H1 (cell line): ENCODE measurements at regions not wholly inside any gene's neighbourhood (a gene's known extent, or its start where the extent isn't known, plus 50 kb on each side); places are given as distances from the start of the nearest gene placed in this dataset.

ENCODE experiments used
- CTCF ChIA-PET: fragments of 300-600 bp; sonication (Branson Sonifier 250); formaldehyde crosslinking; loops from one replicate; lab custom pipeline; 2021; ENCODE audit not compliant: partially characterized antibody; lab: Charles Lee
- POLR2A ChIA-PET: fragments of 300-600 bp; sonication (Branson Sonifier 250); formaldehyde crosslinking; loops from one replicate; lab custom pipeline; 2021; ENCODE audit warnings: inconsistent platforms; ENCODE audit not compliant: partially characterized antibody; lab: Charles Lee
- DNase-seq, 2 experiments: peaks; one replicate each; pipeline versions ENCODE4 v3.0.0 to v3.0.0-alpha.2; 2010 to 2022; ENCODE audit warnings: low spot score in 2 of 2, low read depth in 1 of 2, mixed read lengths in 1 of 2
- FAIRE-seq: peaks from 2 replicates; lab custom pipeline; 2011; peaks lifted over from hg19 to GRCh38; lab: Jason Lieb, UNC
- H2AFZ ChIP-seq: 2 replicates; pipeline ENCODE4 v1.8.1; 2012; ENCODE audit warnings: low read length, inconsistent platforms
- H2AK5ac ChIP-seq: 2 replicates; pipeline ENCODE4 v1.6.1; 2013; ENCODE audit warnings: low read depth, low read length
- H2BK120ac ChIP-seq: replicated peaks from 2 replicates; pipeline ENCODE3; 2013; ENCODE audit warnings: low read depth, low read length, inconsistent platforms
- H2BK12ac ChIP-seq: 2 replicates; pipeline ENCODE4 v1.6.1; 2013; ENCODE audit warnings: low read depth, low read length
- H2BK15ac ChIP-seq: 2 replicates; pipeline ENCODE4 v1.6.1; 2013; ENCODE audit warnings: low read length
- H2BK20ac ChIP-seq: 2 replicates; pipeline ENCODE4 v1.6.1; 2013; ENCODE audit warnings: low read length
- H2BK5ac ChIP-seq: 2 replicates; pipeline ENCODE4 v1.6.1; 2013; ENCODE audit warnings: low read depth, low read length
- H3K14ac ChIP-seq: 2 replicates; pipeline ENCODE4 v1.6.1; 2013; ENCODE audit warnings: inconsistent platforms; ENCODE audit not compliant: insufficient read length
- H3K18ac ChIP-seq: 2 replicates; pipeline ENCODE4 v1.6.1; 2013; ENCODE audit warnings: low read length; ENCODE audit errors: extremely low read depth
- H3K23ac ChIP-seq: 2 replicates; pipeline ENCODE4 v1.6.1; 2013; ENCODE audit warnings: inconsistent platforms; ENCODE audit not compliant: insufficient read length
- H3K23me2 ChIP-seq: 2 replicates; pipeline ENCODE4 v1.6.1; 2013; ENCODE audit warnings: low read depth, low read length
- H3K27ac ChIP-seq: 2 replicates; pipeline ENCODE4 v1.6.1; 2011; ENCODE audit warnings: low read depth, low read length, inconsistent platforms
- H3K27me3 ChIP-seq, 4 experiments: replicated peaks in 1 of 4; 1 replicate in 1 of 4; 2 replicates in 3 of 4; pipeline versions ENCODE4 v1.6.1 to v1.8.1; 2011 to 2013; ENCODE audit warnings: low read length in 3 of 4, mild to moderate bottlenecking in 3 of 4, inconsistent platforms in 2 of 4, mixed read lengths in 2 of 4, moderate library complexity in 1 of 4; ENCODE audit not compliant: control insufficient read depth in 3 of 4, insufficient read depth in 3 of 4; ENCODE audit errors: extremely low read depth in 1 of 4
- H3K36me3 ChIP-seq, 4 experiments: 2 replicates each; pipeline versions ENCODE4 v1.6.1 to v1.8.1; 2011 to 2013; ENCODE audit warnings: mild to moderate bottlenecking in 4 of 4, low read length in 3 of 4, moderate library complexity in 2 of 4, control low read depth in 1 of 4, inconsistent platforms in 1 of 4; ENCODE audit not compliant: insufficient read depth in 4 of 4, control insufficient read depth in 2 of 4
- H3K4ac ChIP-seq: replicated peaks from 2 replicates; pipeline ENCODE3; 2013; ENCODE audit warnings: low read length, low read depth, mixed read lengths, inconsistent platforms; ENCODE audit not compliant: insufficient read length
- H3K4me1 ChIP-seq, 4 experiments: replicated peaks in 1 of 4; 1 replicate in 1 of 4; 2 replicates in 3 of 4; pipeline versions ENCODE4 v1.6.1 to v1.8.1; 2011 to 2013; ENCODE audit warnings: low read length in 3 of 4, inconsistent platforms in 2 of 4, mixed read lengths in 1 of 4; ENCODE audit not compliant: insufficient read depth in 4 of 4, control insufficient read depth in 3 of 4
- H3K4me2 ChIP-seq, 2 experiments: 2 replicates each; pipeline versions ENCODE4 v1.6.1 to v1.8.1; 2011 to 2013; ENCODE audit warnings: low read depth in 2 of 2, low read length in 2 of 2, control low read depth in 1 of 2, inconsistent platforms in 1 of 2, mild to moderate bottlenecking in 1 of 2; ENCODE audit not compliant: insufficient read depth in 1 of 2
- H3K4me3 ChIP-seq, 4 experiments: fragments of 200-600, 300-600 bp in 1 of 4; sonication (generic), shearing (Covaris generic), sonication (Bioruptor Twin) in 1 of 4; 2 replicates each; pipeline versions ENCODE4 v1.5.1 to v1.8.1; 2011 to 2016; ENCODE audit warnings: low read length in 4 of 4, low read depth in 3 of 4, control low read depth in 2 of 4, inconsistent platforms in 2 of 4, mild to moderate bottlenecking in 2 of 4, mixed read lengths in 1 of 4, moderate library complexity in 1 of 4; ENCODE audit not compliant: insufficient read depth in 2 of 4; ENCODE audit errors: extremely low read depth in 1 of 4
- H3K56ac ChIP-seq: replicated peaks from 2 replicates; pipeline ENCODE3; 2013; ENCODE audit warnings: low read depth, mild to moderate bottlenecking, mixed read lengths, low read length, inconsistent platforms; ENCODE audit not compliant: insufficient read length
- H3K79me1 ChIP-seq: 2 replicates; pipeline ENCODE4 v1.6.1; 2013; ENCODE audit warnings: low read depth, low read length, control low read depth
- H3K79me2 ChIP-seq, 2 experiments: 2 replicates each; pipeline versions ENCODE4 v1.6.1 to v1.8.1; 2012 to 2013; ENCODE audit warnings: low read length in 2 of 2, mild to moderate bottlenecking in 2 of 2, inconsistent platforms in 1 of 2; ENCODE audit not compliant: insufficient read depth in 2 of 2, control insufficient read depth in 1 of 2
- H3K9ac ChIP-seq, 4 experiments: replicated peaks in 1 of 4; 1 replicate in 1 of 4; 2 replicates in 3 of 4; pipeline versions ENCODE4 v1.6.1 to v1.8.1; 2011 to 2013; ENCODE audit warnings: low read depth in 3 of 4, low read length in 3 of 4, control low read depth in 2 of 4, mild to moderate bottlenecking in 2 of 4, moderate library complexity in 2 of 4, inconsistent platforms in 1 of 4; ENCODE audit errors: extremely low read depth in 1 of 4
- H3K9me3 ChIP-seq, 2 experiments: 2 replicates each; pipeline versions ENCODE4 v1.6.1 to v1.8.1; 2012 to 2013; ENCODE audit warnings: mild to moderate bottlenecking in 2 of 2, moderate library complexity in 2 of 2, control low read depth in 1 of 2, inconsistent platforms in 1 of 2, low read depth in 1 of 2, low read length in 1 of 2, mixed read lengths in 1 of 2; ENCODE audit not compliant: insufficient read depth in 2 of 2
- H4K20me1 ChIP-seq, 2 experiments: replicated peaks in 1 of 2; 2 replicates each; pipeline versions ENCODE3 to v1.8.1; 2011 to 2013; ENCODE audit warnings: inconsistent platforms in 2 of 2, low read length in 2 of 2, mild to moderate bottlenecking in 1 of 2; ENCODE audit not compliant: insufficient read depth in 2 of 2, control insufficient read depth in 1 of 2
- H4K5ac ChIP-seq: 2 replicates; pipeline ENCODE4 v1.6.1; 2013; ENCODE audit warnings: low read length, low read depth, mixed read lengths, inconsistent platforms; ENCODE audit not compliant: insufficient read length
- H4K8ac ChIP-seq: 2 replicates; pipeline ENCODE4 v1.8.0; 2013; ENCODE audit warnings: mild to moderate bottlenecking, moderate library complexity, low read length, inconsistent platforms; ENCODE audit not compliant: insufficient read depth; ENCODE audit errors: extremely low read depth
- H4K91ac ChIP-seq: replicated peaks from 2 replicates; pipeline ENCODE3; 2013; ENCODE audit warnings: low read length, mixed read lengths, inconsistent platforms; ENCODE audit not compliant: insufficient read length
- BRCA1 ChIP-seq: IDR thresholded peaks from 2 replicates; pipeline ENCODE4 v1.6.1; 2012; ENCODE audit warnings: low read depth, low read length, improper control_type of control experiment
- CBX8 ChIP-seq: fragments of 300-800, 300-1000 bp; sonication (generic); IDR thresholded peaks from 2 replicates; pipeline ENCODE4 v1.7.1; 2016; ENCODE audit warnings: low read depth, low read length, borderline replicate concordance
- CREB1 ChIP-seq: IDR thresholded peaks from 2 replicates; pipeline ENCODE4 v1.6.1; 2012; ENCODE audit warnings: inconsistent platforms
- GABPA ChIP-seq: IDR thresholded peaks from 2 replicates; pipeline ENCODE4 v1.6.1; 2011; ENCODE audit warnings: mild to moderate bottlenecking, low read length, moderate library complexity, borderline replicate concordance; ENCODE audit not compliant: insufficient read depth
- HDAC6 ChIP-seq: IDR thresholded peaks from one replicate; pipeline ENCODE4 v1.7.1; 2012; ENCODE audit warnings: low read depth, mild to moderate bottlenecking, inconsistent platforms, low read length, moderate library complexity
- JUND ChIP-seq: IDR thresholded peaks from 2 replicates; pipeline ENCODE4 v1.6.1; 2011; ENCODE audit warnings: mild to moderate bottlenecking, improper control_type of control experiment, low read length
- POLR2A ChIP-seq, 2 experiments: IDR thresholded peaks; 1 replicate in 1 of 2; 2 replicates in 1 of 2; pipeline ENCODE4 v1.6.1; 2011; ENCODE audit warnings: low read depth in 2 of 2, low read length in 2 of 2, mild to moderate bottlenecking in 2 of 2; ENCODE audit errors: control extremely low read depth in 1 of 2
- RAD21 ChIP-seq, 2 experiments: IDR thresholded peaks in 1 of 2; conservative IDR thresholded peaks in 1 of 2; 2 replicates each; pipeline ENCODE4 v1.6.1; 2011; ENCODE audit warnings: low read depth in 2 of 2, low read length in 2 of 2, improper control_type of control experiment in 1 of 2, inconsistent platforms in 1 of 2, mild to moderate bottlenecking in 1 of 2, moderate library complexity in 1 of 2
- RXRA ChIP-seq: IDR thresholded peaks from 2 replicates; pipeline ENCODE4 v1.6.1; 2011; ENCODE audit warnings: low read depth, mild to moderate bottlenecking, low read length, moderate library complexity; ENCODE audit not compliant: insufficient read depth
- SAP30 ChIP-seq: fragments of 300-600 bp; sonication (generic); IDR thresholded peaks from 2 replicates; pipeline ENCODE4 v1.7.1; 2012; ENCODE audit warnings: low read length, moderate library complexity, mild to moderate bottlenecking, inconsistent platforms; ENCODE audit not compliant: insufficient read depth, insufficient replicate concordance
- SIN3A ChIP-seq, 2 experiments: IDR thresholded peaks in 1 of 2; conservative IDR thresholded peaks in 1 of 2; 2 replicates each; pipeline ENCODE4 v1.6.1; 2011 to 2012; ENCODE audit warnings: low read length in 2 of 2, improper control_type of control experiment in 1 of 2, low read depth in 1 of 2, mild to moderate bottlenecking in 1 of 2
- SIRT6 ChIP-seq: IDR thresholded peaks from one replicate; pipeline ENCODE4 v1.7.1; 2012; ENCODE audit warnings: low read length, inconsistent platforms
- SIX5 ChIP-seq: IDR thresholded peaks from 2 replicates; pipeline ENCODE4 v1.6.1; 2011; ENCODE audit warnings: mild to moderate bottlenecking, low read depth, low read length
- SP2 ChIP-seq: IDR thresholded peaks from 2 replicates; pipeline ENCODE4 v1.6.1; 2012; ENCODE audit warnings: mild to moderate bottlenecking, low read length, inconsistent platforms
- SP4 ChIP-seq: IDR thresholded peaks from 2 replicates; pipeline ENCODE4 v1.6.1; 2012; ENCODE audit warnings: low read length, inconsistent platforms
- SRF ChIP-seq: IDR thresholded peaks from 2 replicates; pipeline ENCODE4 v1.6.1; 2011; ENCODE audit warnings: mild to moderate bottlenecking, low read depth, low read length, moderate library complexity
- TCF12 ChIP-seq: IDR thresholded peaks from 2 replicates; pipeline ENCODE4 v1.6.1; 2011; ENCODE audit warnings: low read depth, mild to moderate bottlenecking, low read length

DNA sequence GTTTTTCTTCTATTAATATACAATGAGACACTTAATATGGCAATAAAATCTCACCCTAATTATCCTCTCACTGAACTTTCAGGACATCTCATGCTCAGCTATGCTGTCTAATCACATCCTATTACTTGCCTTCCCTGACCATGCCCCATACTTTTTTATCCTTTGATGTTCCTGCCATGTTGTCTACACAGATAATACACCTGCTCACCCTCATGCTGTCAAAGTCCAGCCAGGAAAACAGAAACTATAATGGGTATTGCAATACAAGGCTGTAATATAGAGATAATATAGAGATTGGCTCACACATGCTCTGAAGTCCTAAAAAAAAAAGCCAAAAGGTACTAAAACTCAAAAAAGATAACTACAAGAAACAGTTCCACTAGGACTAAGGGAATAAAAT, 305.4 kb downstream of the PRDM5 start:
- Histone ChIP-seq H2BK12ac (no peak overlapping the region), H2BK20ac (no peak overlapping the region), H4K8ac (no peak overlapping the region), H2AFZ (no peak overlapping the region), H2BK120ac (no peak overlapping the region), H3K4me2 (no peak overlapping the region), H4K20me1 (no peaks in the 10 kb centered on the region), H3K27me3 (no peaks in the 10 kb centered on the region), H3K9me3 (no peaks in the 10 kb centered on the region), H3K14ac (no peak overlapping the region), H3K23ac (no peak overlapping the region), H4K91ac (no peak overlapping the region), H4K5ac (no peak overlapping the region), H3K4ac (no peak overlapping the region), H3K36me3 (no peaks in the 10 kb centered on the region), H3K56ac (no peak overlapping the region), H3K18ac (no peak overlapping the region), H2AK5ac (no peak overlapping the region), H3K27ac (no peak overlapping the region), H3K79me2 (no peaks in the 10 kb centered on the region), H2BK5ac (no peak overlapping the region), H3K23me2 (no peaks in the 10 kb centered on the region), H3K4me1 (no peaks in the 10 kb centered on the region), H2BK15ac (no peak overlapping the region), H3K79me1 (no peaks in the 10 kb centered on the region), H3K4me3 (no peak overlapping the region), H3K9ac (no peak overlapping the region)
- ChIA-PET CTCF (no interaction called here), POLR2A (no interaction called here)
- TF ChIP-seq HDAC6, result no peak
- TF ChIP-seq CREB1, result no peak
- TF ChIP-seq CBX8, result no peak
- no peak for TF ChIP-seq BRCA1
- no peak for TF ChIP-seq SRF
- TF ChIP-seq SP2, result no peak
- no peak for TF ChIP-seq SIRT6
- TF ChIP-seq RAD21 (IDR thresholded peaks at IDR 0.05 in 1 of 2, conservative IDR thresholded peaks at IDR 0.05 in 1 of 2; ENCODE audit: low read depth in 2 of 2, low read length in 2 of 2), result no peak
- TF ChIP-seq SIX5, result no peak
- no peak for TF ChIP-seq POLR2A (IDR thresholded peaks at IDR 0.05; ENCODE audit: control extremely low read depth in 1 of 2, low read depth in 2 of 2, low read length in 2 of 2)
- TF ChIP-seq TCF12, result no peak
- no peak for TF ChIP-seq SP4
- no peak for TF ChIP-seq SAP30
- TF ChIP-seq RXRA, result no peak
- no peak for TF ChIP-seq SIN3A (conservative IDR thresholded peaks at IDR 0.05 in 1 of 2, IDR thresholded peaks at IDR 0.05 in 1 of 2; ENCODE audit: low read depth in 1 of 2, low read length in 2 of 2)
- TF ChIP-seq JUND, result no peak
- TF ChIP-seq GABPA, result no peak
- FAIRE-seq (no peak), DNase-seq (no peak)
